Fibroblast of mammary gland (primary cell): ENCODE measurements at regions not wholly inside any gene's neighbourhood (a gene's known extent, or its start where the extent isn't known, plus 50 kb on each side); places are given as distances from the start of the nearest gene placed in this dataset.

Experiments
- DNase-seq: peaks from one replicate; pipeline ENCODE4 v3.0.0-alpha.2; 2010; ENCODE audit warnings: low read depth
- H3K4me3 ChIP-seq: 2 replicates; pipeline ENCODE4 v1.5.1; 2011; ENCODE audit warnings: low read depth, mild to moderate bottlenecking, low read length, moderate library complexity; ENCODE audit not compliant: control insufficient read depth
- TF ChIP-seq, protein P1 (sequence below): conservative IDR thresholded peaks from 2 replicates; pipeline ENCODE4 v1.5.1; 2011; ENCODE audit warnings: low read depth, low read length, inconsistent platforms; ENCODE audit not compliant: control insufficient read depth, insufficient read depth

DNA sequence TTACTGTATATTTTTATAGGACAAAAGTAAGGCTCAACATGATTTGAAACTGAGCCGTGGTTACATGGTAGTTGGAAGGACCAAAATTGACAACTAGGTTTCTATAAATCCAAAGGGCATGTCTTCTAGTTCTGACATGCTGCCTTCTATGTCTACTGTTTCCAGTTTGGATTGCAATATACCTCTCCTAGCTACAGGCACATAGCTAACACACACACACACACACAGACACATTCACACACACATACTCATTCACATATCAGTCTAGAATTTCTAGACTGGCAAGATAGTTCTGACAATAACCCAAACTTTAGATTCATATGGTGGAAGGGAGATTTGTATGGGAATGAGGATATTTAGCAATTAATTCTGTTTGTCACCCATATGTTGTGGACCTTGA, 544.8 kb upstream of the CAMK1G start:
- TF ChIP-seq, protein P1, sequence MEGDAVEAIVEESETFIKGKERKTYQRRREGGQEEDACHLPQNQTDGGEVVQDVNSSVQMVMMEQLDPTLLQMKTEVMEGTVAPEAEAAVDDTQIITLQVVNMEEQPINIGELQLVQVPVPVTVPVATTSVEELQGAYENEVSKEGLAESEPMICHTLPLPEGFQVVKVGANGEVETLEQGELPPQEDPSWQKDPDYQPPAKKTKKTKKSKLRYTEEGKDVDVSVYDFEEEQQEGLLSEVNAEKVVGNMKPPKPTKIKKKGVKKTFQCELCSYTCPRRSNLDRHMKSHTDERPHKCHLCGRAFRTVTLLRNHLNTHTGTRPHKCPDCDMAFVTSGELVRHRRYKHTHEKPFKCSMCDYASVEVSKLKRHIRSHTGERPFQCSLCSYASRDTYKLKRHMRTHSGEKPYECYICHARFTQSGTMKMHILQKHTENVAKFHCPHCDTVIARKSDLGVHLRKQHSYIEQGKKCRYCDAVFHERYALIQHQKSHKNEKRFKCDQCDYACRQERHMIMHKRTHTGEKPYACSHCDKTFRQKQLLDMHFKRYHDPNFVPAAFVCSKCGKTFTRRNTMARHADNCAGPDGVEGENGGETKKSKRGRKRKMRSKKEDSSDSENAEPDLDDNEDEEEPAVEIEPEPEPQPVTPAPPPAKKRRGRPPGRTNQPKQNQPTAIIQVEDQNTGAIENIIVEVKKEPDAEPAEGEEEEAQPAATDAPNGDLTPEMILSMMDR, result no peak
- H3K4me3 ChIP-seq, result no peak overlapping the region
- DNase-seq, result peak; percentile 21

DNA sequence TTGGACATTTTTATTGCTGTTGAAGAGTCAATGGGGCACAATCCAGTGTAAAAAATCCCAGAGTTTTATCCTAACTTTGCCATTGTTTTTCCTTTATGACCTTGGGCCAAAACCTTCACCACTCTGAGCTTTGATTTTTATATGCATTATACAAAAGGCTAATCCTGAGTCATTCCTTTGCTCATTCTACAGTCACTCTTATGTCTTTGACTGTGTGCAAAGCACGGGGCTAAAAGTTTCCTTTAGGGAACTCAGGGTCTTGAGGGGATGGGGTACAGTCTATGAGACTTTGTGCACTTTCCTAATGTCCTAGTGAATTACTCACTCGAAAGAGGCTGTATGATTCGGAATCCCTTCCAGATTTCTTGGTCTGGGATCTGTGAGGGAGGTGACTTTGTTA, 543.2 kb upstream of the CAMK1G start:
- peak; percentile 61 for DNase-seq
- TF ChIP-seq, protein P1, result no peak
- H3K4me3 ChIP-seq, result no peak overlapping the region

DNA sequence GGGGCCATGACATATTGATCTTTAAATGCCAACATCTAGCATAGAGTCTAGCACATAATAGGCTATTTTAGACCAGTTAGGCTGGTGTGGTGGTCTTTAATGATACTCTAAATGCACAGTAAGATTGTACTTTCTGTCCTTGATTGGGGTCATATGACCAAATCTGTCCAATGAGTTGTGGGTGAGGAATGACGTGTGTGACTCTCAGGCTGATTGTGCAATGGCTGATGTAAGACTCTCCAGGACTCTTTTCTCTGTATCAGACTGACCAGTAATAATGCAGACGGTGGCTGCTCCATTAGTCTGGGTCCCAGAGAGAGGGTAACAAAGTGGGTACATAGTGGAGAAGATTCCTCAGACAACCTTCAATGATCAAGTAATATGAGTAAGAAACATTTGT, 541.6 kb upstream of the CAMK1G start:
- TF ChIP-seq, protein P1, result no peak
- peak; percentile 66 for DNase-seq
- no peak overlapping the region for H3K4me3 ChIP-seq

DNA sequence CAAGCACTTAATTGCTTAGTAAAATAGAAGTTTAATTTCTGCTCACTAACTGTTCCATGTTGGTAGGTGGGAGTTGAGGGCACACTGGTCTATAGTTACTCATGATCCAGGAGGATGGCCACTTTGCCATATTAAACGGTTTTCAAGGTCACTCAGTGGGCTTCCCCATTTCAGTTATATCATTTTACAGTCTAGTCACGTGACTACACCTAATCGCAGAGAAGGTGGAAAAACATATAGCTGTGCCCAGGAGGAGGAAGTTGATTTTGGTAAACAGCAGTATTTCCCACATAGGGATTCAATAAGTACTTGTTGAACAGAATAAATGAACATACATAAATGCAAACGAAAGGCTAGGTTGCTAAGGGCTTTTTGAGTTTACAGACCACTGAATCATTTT, 541.1 kb upstream of the CAMK1G start:
- TF ChIP-seq, protein P1, result no peak
- H3K4me3 ChIP-seq, result no peak overlapping the region
- DNase-seq, result no peak

DNA sequence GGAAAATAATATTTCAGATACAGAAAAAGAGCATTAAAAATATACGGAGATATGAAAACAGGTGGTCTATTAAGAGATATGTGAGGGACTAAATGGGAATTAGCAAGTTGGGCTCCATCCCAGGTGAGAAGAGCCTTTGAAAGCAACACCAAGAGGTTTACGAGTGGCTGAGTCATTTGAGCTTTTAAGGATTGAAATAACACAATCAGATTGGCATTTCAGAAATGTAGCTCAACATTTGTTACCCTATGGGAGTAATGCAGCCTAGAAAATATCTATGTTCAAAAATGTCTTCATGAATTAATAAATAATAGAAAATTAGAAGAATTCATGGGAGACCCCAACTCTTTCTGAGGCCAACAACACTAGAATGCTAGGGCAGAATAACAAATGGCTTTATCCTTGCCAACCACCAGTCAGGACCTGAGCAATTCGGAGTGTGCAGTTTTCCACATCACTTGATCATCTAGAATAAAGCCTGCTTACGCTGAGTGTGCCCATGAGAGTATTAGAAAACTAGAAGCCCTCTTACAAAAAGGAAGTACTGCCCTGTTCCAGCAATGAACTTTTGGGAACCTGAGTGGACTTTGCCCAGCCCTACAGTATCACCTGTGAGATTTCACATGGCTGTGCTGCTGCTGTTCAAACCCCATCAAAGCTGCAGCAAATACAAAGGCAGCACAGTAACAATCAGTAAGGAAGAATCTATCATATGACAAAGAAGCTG, 538.0 kb upstream of the CAMK1G start:
- TF ChIP-seq, protein P1, result no peak
- H3K4me3 ChIP-seq, result no peak overlapping the region
- DNase-seq, result no peak

DNA sequence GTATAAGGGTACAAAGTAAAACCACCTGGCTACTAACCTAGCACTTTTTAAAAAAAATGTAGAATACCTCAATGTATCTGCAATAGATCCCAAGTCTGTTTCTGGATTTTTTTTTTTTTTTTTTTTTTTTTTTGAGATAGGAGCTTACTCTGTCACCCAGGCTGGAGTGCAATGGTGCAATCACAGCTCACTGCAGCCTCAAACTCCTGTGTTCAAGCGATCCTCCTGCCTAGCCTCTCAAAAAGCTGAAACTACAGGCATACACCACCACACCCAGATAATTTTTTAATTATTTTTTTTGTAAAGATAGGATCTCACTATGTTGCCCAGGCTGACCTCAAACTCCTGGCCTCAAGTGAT, 537.5 kb upstream of the CAMK1G start:
- H3K4me3 ChIP-seq, result no peak overlapping the region
- TF ChIP-seq, protein P1, result no peak
- DNase-seq, result no peak

DNA sequence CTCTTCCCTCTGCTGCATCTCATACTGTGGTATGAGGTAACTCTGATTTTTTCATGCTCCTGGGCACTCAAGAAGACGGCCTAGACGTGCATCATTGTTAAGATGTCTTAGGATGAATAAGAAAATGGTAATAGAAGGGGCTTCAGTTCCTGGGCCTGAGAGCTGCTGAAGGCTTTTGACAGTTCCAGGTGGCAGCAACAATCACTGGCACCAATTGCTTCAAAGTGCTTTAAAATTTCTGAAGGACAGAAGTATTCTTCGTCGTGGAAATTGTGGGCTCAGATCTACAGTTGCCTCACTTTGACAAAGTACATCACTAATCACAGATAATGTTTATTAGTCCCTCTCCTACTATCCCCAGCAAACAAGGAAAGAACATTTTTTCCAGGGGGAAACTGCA, 536.6 kb upstream of the CAMK1G start:
- no peak for DNase-seq
- TF ChIP-seq, protein P1, result no peak
- H3K4me3 ChIP-seq, result no peak overlapping the region
